ENCODE measurements at regions not wholly inside any gene's neighbourhood (a gene's known extent, or its start where the extent isn't known, plus 50 kb on each side); places are given as distances from the start of the nearest gene placed in this dataset.

DNA sequence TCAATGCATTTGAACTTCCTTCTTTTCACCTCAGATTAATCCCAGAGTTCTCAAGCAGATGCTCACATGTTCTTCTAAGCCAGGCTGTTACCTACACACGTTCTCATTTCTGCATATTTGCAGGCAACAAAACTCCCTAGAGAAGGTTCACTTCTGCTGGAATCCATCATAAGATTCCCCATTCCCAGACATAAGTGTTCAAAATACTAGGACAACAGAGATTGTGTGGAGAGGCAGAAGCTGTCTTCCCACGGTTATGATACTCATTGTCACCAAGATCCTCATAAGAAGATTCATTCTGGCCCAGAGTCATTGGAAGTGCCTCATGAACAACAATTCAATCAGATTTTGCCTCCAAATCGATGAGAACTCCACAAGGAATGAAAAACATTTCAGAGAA is 931.6 kb upstream of the MIR17HG start:
- no TSS peak for BruUV-seq (replicated peaks)
- H4K20me1 ChIP-seq (ENCODE audit: insufficient read depth): no peaks in the 10 kb centered on the region

More for the DNA sequence above, 931.6 kb upstream of the MIR17HG start:
- ATAC-seq (no peak), DNase-seq (ENCODE audit: low read depth, low spot score) (no peak)
- peak overlapping the region; percentile 45; the same call in 1 of the 2 replicates for H3K4me2 ChIP-seq (ENCODE audit: low read length)
- H3K9me2 ChIP-seq (ENCODE audit: insufficient read depth): no peaks in the 10 kb centered on the region
- RAD21 ChIA-PET (ENCODE audit: low non-redundant PET in 1 of 2, low total read pairs in 2 of 2, uncharacterized antibody in 2 of 2, unreplicated experiment in 2 of 2): no interaction called here
- H3K36me3 ChIP-seq (ENCODE audit: control insufficient read depth in 1 of 2, insufficient read depth in 2 of 2, low read length in 2 of 2): no peaks in the 10 kb centered on the region
- intact Hi-C loops (cut with micrococcal nuclease): no loop called here
- H3K27ac ChIP-seq (ENCODE audit: low read depth, low read length): no peak overlapping the region
- H3K27me3 ChIP-seq (ENCODE audit: insufficient read depth, low read length): no peaks in the 10 kb centered on the region
- CTCF ChIA-PET: no interaction called here
- no peak overlapping the region for H3K9ac ChIP-seq (ENCODE audit: low read length)
- no peak overlapping the region for H3K4me3 ChIP-seq (replicated peaks in 1 of 2; ENCODE audit: low read depth in 1 of 2, low read length in 2 of 2)
- POLR2A ChIA-PET: no interaction called here
- H3K79me2 ChIP-seq (ENCODE audit: insufficient read depth, low read length): no peaks in the 10 kb centered on the region
- H3K4me1 ChIP-seq (ENCODE audit: control insufficient read depth in 1 of 2, insufficient read depth in 2 of 2, low read length in 2 of 2): peaks cover 15 to 27% of the 10 kb centered on the region in 2 experiments; a peak in 3 of 4 replicates
- peak overlapping the region; percentile 58 for H2AFZ ChIP-seq (ENCODE audit: low read depth, low read length, poor library complexity, severe bottlenecking)
- no peaks in the 10 kb centered on the region for H3K9me3 ChIP-seq (ENCODE audit: control insufficient read depth in 1 of 2, insufficient read depth in 1 of 2, low read depth in 1 of 2, low read length in 2 of 2)
- TF ChIP-seq POLR2AphosphoS5 (IDR thresholded peaks at IDR 0.05; ENCODE audit: low read depth, low read length): no peak
- TF ChIP-seq FOSL1 (IDR thresholded peaks at IDR 0.05; ENCODE audit: low read depth): no peak
- TF ChIP-seq EZH2 (IDR thresholded peaks at IDR 0.05): no peak
- no peak for TF ChIP-seq CBX3 (IDR thresholded peaks at IDR 0.05; ENCODE audit: low read depth)
- TF ChIP-seq, protein P1, sequence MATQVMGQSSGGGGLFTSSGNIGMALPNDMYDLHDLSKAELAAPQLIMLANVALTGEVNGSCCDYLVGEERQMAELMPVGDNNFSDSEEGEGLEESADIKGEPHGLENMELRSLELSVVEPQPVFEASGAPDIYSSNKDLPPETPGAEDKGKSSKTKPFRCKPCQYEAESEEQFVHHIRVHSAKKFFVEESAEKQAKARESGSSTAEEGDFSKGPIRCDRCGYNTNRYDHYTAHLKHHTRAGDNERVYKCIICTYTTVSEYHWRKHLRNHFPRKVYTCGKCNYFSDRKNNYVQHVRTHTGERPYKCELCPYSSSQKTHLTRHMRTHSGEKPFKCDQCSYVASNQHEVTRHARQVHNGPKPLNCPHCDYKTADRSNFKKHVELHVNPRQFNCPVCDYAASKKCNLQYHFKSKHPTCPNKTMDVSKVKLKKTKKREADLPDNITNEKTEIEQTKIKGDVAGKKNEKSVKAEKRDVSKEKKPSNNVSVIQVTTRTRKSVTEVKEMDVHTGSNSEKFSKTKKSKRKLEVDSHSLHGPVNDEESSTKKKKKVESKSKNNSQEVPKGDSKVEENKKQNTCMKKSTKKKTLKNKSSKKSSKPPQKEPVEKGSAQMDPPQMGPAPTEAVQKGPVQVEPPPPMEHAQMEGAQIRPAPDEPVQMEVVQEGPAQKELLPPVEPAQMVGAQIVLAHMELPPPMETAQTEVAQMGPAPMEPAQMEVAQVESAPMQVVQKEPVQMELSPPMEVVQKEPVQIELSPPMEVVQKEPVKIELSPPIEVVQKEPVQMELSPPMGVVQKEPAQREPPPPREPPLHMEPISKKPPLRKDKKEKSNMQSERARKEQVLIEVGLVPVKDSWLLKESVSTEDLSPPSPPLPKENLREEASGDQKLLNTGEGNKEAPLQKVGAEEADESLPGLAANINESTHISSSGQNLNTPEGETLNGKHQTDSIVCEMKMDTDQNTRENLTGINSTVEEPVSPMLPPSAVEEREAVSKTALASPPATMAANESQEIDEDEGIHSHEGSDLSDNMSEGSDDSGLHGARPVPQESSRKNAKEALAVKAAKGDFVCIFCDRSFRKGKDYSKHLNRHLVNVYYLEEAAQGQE (IDR thresholded peaks at IDR 0.05; ENCODE audit: low read depth): no peak
- TF ChIP-seq, protein P2, sequence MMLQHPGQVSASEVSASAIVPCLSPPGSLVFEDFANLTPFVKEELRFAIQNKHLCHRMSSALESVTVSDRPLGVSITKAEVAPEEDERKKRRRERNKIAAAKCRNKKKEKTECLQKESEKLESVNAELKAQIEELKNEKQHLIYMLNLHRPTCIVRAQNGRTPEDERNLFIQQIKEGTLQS (IDR thresholded peaks at IDR 0.05): no peak
- no peak for TF ChIP-seq RAD21 (IDR thresholded peaks at IDR 0.05; ENCODE audit: low read depth)
- no peak for TF ChIP-seq EZH2phosphoT487 (IDR thresholded peaks at IDR 0.05; ENCODE audit: borderline replicate concordance)
- TF ChIP-seq JUND (IDR thresholded peaks at IDR 0.05): no peak
- TF ChIP-seq YY1 (IDR thresholded peaks at IDR 0.05; ENCODE audit: extremely low read depth, insufficient replicate concordance, low read depth, low read length): no peak
- no peak for TF ChIP-seq CEBPB (IDR thresholded peaks at IDR 0.05; ENCODE audit: low read depth)
- no peak for TF ChIP-seq TCF7L2 (IDR thresholded peaks at IDR 0.05; ENCODE audit: borderline replicate concordance, extremely low read depth, insufficient read depth, insufficient read length)
- TF ChIP-seq ZNF274 (IDR thresholded peaks at IDR 0.05; ENCODE audit: low read depth, low read length): no peak
- TF ChIP-seq CTCF (IDR thresholded peaks at IDR 0.05 in 2 of 3, conservative IDR thresholded peaks at IDR 0.05 in 1 of 3; ENCODE audit: borderline replicate concordance in 1 of 3, insufficient read depth in 1 of 3, low read depth in 2 of 3, low read length in 2 of 3): no peak
- TF ChIP-seq EGR1 (IDR thresholded peaks at IDR 0.05; ENCODE audit: low read depth): no peak

All from HCT116 (cell line).